Stimulated activated naive CD4-positive, alpha-beta T cell (primary cell): ENCODE measurements at regions not wholly inside any gene's neighbourhood (a gene's known extent, or its start where the extent isn't known, plus 50 kb on each side); places are given as distances from the start of the nearest gene placed in this dataset.

Source experiments
- DNase-seq, 6 experiments: peaks; one replicate each; lab custom pipeline; 2025; lab: John Stamatoyannopoulos, UW

DNA sequence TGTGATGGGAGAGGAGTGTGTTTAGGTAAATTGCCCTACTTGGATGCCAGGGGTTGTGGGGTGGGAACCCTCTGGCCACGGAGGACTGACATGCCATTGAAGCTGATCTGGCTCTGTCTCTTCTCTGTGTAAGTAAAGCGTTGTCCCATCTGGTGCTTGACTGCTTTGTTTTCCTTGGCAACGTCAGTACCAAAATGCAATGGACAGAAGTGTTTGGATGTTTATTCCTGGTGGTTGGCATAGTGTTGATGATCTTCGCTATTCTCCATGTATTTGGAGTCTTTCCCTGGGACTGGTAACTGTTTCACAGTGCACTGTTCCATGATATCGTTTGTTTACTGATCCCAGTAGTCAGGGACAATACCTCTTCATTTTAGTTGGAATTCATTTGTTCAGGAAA lies 130.5 kb upstream of the MCTP2 start:
- no peak for DNase-seq

DNA sequence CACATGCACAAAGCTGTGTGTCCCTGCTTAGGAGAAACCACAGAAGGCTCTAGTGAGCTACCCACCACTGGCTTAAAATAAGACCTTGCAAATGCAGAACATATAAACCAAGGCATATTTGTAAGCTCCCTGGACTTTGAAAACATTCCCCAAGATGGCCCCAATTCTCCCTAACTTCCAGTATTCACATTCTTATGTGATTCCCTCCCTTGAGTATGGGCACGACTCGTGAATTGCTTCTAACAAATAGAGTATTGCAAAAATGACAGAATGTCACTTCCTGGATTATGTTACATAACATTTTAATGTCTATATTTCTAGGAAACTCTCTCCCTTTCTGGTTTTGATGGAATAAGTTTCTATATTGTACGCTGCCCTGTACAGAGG lies 131.8 kb upstream of the MCTP2 start:
- DNase-seq: no peak

DNA sequence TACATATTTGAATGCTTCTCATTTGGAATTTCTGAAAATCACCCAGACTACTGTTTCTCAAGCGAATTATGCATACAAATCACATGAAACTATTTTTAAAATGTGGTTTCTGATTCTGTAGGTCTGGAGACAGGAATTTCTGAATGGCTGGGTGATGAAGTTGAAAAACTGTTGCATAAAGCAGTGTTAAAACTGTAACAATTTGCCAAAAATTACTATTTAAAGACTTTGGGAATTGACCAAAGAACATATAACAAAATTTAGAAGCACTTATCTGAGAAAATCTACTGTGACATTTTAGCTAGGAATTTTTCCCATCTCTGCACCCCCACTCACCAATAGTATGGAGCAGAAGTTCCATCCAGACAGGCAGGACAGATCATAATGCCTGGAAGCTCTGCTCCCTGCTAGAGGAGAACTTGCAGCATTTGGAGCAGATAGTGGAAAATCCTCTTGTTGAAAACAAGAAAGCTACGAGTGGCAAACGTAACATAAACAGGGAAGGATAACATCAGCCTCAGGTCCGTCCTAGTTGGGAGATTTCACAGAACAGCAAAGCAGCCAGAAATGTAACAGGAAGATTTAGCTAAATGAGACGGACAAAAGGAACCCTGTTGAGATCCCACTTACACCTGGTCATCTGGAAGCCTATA lies 132.3 kb upstream of the MCTP2 start:
- DNase-seq: no peak

DNA sequence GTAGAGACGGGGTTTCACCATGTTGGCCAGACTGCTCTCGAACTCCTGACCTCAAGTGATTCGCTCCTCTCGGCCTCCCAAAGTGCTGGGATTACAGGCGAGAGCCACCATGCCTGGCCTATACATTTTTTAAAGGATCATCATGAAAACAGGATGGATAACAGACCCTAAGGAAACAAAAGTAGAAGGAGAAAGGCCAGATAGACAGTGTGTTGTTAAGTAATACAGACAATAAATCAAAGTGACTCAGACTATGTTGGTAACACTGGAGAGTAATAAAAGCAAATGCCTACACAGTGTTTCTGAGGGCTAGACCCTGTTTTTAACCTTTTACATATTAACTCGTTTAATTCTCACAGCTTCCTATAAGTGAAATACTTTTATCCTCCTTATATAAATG lies 133.8 kb upstream of the MCTP2 start:
- no peak for DNase-seq

DNA sequence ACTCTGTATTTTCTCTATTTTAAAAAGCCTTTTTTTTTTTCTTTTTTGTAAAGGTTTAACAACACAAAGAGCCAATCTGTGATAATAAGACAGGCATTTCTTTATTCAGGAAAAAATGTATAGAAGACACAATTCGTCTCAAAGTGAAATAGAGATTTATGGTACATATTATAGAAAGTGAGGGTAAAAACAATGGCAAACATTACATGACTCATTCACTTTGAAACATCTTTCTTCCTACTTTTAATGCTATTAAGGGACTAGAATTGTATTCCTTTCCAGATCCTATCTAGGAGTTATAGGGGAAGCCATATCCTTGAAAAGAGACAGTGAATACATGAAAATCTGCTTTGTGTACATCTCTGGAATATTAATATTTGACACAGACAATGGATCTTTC lies 137.1 kb upstream of the MCTP2 start:
- DNase-seq: no peak

DNA sequence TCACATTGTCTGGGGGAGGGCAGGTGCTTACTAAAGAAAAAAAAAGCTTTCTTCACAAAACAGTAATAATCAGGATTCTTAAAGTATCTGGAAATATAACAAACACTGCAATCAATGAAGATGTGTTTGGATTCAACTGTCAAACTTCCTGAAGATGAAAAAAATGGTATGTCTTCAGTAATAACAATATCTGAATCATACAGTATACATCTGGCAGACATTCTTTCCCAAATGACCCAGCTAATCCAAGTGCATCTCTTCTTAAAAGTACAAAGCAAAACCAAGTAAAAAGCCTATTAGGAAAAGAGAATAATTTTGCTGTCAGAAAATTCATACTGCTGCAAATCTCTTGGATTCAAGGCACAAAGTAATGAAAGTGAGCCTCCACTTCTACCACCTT lies 145.0 kb upstream of the MCTP2 start:
- no peak for DNase-seq

DNA sequence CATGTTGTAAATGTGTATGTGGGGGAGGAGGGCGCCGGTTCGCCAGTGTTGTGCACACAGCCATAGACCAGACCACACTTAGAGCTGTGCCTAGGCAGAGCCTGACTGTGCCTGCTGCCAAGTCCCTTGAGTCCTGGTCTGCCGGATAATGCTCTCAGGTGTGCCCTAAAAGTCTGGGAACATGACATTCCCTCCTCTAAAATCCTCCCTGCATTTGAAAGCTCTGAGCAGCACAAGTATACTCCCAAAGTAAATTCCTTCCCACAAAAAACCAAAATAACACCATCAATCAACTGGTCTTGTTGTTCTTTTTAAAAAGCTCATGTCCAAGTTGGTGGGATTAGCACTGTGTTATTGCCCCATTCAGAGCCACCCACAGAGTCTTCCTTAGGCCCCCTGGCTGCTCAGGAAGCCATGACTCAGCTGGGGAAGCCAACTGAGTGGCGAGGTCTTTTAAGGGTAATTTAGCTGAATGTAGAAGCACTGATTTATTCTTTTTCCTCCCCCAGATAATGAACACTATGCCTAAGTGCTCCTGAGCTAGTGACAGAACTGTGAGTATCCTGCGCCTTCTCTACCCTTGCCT lies 147.8 kb upstream of the MCTP2 start:
- DNase-seq: no peak

DNA sequence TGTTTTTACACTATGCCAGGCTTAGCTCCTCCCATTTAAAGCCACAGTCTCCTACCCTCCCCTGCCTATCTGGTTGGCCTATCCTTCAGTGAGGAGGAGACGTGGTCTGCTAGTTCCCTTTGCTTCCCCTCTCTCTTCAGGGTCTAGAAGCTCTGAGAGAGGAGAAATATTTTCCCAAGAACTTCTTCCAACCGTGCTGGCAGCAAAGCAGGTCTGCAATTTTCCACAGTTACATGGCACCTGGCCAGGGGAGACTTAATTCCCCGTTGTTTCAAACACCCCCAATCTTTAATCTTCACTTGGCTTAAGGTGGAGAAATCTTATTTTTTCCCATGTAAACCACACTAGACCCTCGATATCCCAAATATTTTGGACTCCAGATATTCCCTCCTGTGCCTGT lies 149.5 kb upstream of the MCTP2 start:
- no peak for DNase-seq

DNA sequence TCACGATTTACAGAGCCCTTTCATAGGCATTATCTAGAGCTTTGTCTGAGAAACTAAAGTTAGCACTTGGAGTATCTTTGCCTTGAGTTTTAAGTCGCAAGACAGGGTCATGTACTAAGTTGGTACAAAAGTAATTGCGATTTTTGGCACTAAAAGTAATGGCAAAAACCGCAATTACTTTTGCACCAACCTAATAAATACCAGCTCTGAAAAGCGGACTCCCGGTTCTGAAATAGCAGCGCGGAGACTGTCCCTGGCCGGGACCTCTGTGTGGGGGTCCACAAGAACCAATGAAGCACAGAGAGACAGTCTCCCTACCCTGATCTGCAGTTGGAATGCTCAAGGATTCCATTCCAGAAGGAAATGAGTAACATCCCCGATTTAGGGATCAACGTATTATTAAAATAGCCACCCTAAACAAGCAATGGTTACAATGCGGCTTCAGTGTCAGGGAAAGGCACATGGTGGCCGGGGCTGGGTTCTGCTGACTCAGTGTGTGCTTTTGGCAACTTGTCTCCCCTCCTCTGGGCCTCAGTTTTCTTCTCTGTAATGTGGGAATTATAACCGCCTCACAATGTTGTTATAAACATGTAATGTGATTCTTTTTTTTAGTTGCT lies 150.3 kb upstream of the MCTP2 start:
- no peak for DNase-seq

DNA sequence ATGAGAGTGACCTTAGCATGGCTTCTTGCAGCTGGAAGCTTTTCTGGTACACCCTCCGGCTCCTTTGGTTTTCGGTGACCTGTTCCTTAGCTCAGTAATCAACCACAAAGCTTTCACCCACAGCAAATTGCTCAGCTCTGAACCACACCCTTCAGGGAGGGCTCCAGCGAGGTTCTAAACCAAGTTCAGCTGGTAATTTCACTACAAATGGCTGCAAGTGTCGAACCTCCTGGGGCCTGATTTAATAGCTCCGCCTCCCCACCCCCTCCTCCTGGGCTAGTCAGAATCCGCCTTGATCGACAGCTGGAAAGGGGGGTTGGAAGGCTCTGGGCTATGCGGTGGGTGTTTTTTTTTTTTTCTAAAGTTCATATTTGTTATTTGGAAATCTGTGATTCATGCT lies 150.9 kb upstream of the MCTP2 start:
- no peak for DNase-seq

DNA sequence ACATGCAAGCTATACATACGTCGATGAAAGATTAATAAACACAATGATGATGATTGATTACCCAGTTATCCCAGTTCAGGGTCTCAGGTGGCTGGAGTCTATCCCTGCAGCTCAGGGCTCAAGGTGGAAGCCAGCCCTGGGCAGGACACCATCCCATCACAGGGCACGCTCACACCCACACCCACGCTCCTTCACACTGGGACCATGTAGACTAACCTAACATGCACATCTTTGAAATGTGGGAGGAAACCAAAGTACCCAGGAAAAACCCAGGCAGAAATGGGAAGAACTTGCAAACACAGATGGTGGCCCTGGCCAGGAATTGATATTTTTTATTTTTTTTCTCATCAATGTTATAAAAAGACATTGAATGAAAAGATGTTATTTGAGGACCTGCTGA lies 151.4 kb upstream of the MCTP2 start:
- no peak for DNase-seq

DNA sequence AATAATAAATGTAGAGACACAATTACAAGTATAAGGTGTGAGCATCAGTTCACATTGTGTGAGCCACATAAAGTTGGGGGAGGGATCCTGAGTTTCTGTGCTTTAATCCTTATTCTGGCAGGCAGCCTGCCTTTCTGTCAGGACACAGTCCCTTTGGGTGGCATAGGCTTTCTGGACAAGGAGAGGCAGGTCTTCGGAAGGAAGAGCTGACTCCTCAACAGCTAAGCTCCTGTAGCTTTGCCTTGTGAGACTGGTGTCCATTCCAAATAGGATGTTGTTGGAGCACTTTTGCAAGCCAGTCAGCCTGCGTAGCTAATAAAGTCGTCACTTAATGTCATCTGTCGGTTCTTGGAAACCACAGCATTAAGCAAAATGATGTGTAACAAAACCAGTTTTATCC lies 151.9 kb upstream of the MCTP2 start:
- DNase-seq: no peak

DNA sequence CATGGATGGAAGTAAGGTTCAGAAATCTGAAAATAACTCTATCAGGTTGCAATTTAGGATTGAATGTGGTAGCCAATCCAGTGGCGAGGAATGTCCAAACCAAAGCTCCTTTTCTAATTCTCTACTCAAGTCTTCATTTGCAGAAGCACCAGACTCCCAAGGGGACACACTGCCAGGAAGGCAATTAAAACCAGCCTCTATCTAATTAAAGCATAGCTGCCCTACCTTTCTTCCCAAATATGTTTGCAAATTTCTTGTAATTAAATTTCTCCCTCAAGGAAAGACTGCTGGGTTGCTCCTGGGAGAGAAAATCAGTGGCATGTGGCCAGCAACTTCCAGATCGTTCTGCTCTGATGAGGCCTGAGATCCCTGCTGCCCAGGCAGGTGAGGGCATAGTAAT lies 153.4 kb upstream of the MCTP2 start:
- no peak for DNase-seq

DNA sequence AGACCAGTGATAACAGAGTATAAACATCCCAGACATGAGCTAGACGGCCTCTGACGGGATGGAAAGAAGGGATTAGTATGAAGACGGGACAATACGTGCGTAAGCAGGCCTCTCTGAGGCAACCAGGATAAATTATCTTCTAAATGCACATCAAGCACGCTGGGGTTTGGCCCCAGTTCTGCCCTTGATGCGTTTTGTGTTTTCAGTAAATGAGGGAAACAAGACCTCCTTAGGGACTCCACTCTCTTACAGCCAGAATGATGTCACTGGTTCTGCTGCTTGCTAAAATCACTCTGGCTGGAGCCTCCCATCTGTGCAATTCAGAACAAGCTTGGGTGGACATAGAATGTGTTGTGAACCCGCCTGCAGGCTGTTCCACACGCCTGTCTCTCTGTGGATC lies 156.0 kb upstream of the MCTP2 start:
- DNase-seq: no peak

DNA sequence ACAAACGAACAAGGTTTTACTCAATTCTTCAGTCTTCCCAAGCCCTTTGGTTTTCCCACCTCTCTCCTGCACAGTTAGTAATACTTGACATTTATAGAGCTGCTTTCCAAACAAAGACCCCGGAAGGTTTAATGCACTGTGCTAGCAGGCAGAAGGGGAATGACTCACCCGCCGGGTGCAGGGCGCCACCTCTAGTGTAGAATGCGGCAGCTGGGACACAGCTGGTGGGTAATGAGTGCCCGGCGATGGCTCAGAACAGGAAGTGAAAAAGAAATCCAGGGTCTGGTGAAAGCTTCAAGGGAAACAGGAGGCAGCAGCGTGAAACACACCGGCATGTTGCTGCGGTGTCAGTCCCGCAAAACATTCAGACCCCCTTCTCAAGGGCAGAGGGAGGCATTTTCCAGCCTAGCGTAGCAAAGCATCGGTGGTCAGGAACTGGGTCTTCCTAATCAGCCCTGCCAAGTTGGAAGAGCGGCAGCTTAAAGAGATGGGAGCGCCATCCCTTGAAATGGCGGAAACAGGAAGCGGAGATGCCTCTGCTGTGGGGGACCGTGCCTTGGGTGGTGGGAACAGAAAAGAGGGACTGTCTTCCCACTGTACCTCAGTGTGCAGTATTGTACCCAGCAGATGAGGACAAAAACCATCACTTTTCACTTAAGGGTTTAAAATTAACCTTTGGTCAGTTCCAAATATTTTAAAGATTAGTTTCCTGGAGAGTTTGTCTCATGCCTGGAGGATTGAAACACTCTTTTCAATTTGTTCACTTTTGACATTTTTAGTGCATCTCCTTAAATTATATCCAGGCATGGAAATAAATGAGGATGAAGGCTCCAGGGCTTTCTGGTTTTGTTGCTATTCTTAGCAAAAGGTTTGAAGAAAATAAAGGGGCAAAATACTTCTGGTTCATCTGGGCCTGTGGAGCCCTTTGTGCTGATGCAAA lies 160.7 kb upstream of the MCTP2 start:
- no peak for DNase-seq

DNA sequence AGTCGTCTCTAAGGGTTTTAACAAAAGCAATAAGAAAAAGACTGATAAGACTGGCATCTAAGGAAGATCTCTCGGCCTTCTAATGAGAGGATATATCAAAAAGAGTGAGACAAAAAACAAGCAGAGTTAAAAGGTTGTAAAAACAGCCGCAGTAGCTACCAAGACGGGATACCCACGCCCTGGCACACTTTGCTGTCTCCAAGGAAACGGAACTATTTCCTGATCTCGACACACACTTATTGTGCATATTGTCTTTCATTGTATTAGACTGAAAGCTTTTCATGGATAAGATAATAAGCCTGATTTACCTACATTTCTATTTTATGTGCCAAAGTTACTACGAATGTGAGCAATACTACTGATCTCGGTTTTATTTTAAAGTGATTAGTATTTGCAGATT lies 161.5 kb upstream of the MCTP2 start:
- no peak for DNase-seq

DNA sequence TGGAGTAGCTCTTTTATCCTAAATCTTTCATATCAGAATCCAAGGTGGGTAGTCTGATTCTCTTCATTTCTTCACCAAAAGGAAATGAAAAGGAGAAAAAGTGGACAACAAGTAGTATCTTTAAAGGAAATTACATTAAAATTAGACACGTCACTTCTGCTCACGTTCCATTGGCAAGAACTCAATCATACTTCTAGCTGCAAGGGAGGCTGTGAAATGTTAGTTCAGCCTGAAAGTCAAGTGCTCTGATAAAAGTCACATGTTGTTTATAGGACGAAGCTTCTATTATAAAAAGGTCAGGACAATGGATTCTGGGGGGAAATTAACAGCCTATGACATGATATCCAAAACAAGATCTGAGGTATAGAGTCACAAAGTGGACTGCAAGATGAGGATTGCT lies 164.6 kb upstream of the MCTP2 start:
- DNase-seq: no peak

DNA sequence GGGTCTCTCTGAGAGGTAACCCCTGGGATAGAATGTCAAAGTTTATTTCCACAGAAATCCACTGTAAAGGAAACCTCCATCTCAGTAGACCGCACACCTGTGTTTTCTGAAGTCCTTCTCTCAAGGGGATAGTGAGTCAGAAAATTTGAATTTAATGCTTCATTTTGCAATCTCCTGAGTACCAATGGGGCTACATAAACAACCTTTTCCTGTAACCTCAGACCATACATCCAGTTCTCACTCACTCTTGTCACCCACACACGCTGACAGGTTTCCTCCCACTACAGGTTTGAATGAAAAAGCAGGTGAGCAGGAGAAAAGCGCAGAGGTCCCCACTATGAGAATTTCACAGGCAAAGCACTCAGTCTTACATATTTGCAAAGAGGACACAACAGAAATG lies 165.3 kb upstream of the MCTP2 start:
- DNase-seq: no peak

DNA sequence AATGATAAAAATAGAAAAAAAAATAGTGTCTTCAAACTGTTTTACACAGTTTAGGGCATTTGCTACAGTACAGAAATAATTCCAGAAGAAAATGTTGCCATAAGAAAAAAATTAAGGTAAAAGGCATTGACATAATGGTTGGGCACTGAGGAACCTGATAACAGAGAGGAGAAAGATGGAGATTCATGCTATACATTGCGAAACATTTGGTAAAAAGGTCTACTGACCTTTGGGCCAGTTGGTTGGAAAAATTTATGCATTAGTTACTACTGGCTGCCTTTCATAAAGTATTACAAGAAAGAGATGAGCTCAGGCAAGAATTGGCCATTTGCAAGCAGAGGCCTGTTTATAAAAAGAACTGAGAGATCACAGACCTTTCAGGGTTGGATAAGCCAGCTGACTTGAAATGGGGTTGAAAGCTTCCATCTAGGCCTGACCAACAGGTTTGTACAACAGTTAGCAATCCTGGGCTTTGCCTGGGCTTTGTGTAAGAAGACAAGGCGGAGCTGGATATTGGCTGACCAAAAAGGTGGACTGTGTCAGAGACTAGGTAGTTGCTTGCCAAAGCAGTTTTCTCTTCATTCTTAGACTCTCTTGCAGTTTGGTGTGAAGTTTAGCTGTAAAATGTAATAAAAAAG lies 166.6 kb upstream of the MCTP2 start:
- no peak for DNase-seq

DNA sequence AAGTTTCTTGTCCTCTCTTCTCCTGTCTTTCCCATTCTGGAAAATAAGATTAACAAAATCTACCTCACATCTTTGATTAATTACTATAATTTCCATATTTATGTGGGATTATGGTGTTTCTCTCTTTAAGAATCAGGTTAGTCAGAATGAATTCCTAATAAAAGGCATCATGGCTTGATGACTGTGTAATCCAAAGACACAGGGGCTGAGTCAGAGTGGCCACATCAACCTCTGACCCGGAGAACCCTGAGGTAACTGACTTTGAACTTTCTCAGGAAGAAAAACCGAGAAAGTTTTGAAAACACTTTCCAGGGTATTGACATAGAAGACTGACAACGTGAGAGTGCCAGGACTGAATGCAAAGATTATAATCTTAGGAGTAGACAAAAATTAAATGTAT lies 170.3 kb upstream of the MCTP2 start:
- no peak for DNase-seq

DNA sequence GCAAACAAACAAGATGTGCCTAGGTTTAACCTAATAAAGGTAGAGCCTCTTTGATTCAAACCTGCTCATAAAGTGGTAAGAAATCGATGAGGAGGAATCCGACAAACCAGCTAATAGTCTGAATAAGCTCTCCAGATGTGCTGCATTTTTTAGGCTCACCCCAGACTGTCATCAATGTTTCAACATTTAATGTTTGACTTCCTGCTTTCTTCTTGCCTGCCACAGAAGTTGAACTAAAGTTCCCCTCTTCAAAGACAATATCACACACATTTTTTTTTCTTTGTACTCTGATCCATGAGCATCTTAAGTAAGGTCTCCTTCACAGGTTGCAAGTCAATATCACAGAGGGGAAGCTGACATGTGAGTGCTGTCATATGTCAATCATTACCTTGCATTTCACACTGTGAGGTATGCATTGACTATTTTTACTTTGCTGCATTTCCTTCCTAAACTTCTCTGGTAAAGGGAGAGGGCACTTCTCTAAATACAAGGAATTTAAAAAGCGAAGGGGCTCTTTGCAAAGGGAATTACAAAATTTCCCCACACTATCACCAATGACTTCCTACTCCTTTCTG lies 172.3 kb upstream of the MCTP2 start:
- no peak for DNase-seq

DNA sequence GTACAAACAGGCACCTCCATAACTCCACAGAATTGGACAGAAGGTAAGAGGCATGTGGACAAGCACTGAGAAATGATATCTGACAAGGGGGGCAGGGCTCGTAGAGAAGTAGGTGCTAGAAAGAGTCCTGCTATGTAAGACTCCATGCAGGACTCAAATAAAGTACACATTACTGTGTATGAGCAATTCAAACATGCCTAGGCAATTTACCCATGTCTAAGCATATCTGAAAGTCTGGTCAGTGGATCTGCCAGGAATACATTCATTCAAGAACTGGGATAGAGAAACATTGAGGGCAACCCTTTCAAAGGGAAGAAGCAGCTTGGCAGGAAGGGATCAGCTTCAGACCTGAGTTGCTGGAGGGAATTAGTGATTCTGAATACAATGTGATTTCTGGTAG lies 174.1 kb upstream of the MCTP2 start:
- no peak for DNase-seq
